ENCODE measurements at regions not wholly inside any gene's neighbourhood (a gene's known extent, or its start where the extent isn't known, plus 50 kb on each side); places are given as distances from the start of the nearest gene placed in this dataset.
"Not testable (repeated sequence)": the region's sequence is repeated elsewhere in the genome, so short reads cannot be mapped to it uniquely, and the experiment has no call there.

DNA sequence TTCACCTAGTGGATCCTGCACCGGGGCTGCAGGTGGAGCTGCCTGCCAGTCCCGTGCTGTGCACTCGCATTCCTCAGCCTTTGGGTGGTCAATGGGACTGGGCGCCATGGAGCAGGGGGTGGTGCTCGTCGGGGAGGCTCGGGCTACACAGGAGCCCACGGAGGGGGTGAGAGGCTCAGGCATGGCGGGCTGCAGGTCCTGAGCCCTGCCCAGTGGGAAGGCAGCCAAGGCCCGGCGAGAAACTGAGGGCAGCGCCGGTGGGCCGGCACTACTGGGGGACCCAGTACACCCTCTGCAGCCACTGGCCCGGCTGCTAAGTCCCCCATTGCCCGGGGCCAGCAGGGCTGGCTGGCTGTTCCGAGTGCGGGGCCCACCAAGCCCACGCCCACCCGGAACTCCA, 401.0 kb upstream of the CDH9 start:
- TF ChIP-seq, protein P1, sequence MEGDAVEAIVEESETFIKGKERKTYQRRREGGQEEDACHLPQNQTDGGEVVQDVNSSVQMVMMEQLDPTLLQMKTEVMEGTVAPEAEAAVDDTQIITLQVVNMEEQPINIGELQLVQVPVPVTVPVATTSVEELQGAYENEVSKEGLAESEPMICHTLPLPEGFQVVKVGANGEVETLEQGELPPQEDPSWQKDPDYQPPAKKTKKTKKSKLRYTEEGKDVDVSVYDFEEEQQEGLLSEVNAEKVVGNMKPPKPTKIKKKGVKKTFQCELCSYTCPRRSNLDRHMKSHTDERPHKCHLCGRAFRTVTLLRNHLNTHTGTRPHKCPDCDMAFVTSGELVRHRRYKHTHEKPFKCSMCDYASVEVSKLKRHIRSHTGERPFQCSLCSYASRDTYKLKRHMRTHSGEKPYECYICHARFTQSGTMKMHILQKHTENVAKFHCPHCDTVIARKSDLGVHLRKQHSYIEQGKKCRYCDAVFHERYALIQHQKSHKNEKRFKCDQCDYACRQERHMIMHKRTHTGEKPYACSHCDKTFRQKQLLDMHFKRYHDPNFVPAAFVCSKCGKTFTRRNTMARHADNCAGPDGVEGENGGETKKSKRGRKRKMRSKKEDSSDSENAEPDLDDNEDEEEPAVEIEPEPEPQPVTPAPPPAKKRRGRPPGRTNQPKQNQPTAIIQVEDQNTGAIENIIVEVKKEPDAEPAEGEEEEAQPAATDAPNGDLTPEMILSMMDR (IDR thresholded peaks at IDR 0.05; ENCODE audit: low read depth, low read length) = not testable (repeated sequence)
- not testable (repeated sequence) for TF ChIP-seq POLR2A (IDR thresholded peaks at IDR 0.05; ENCODE audit: extremely low read depth, insufficient read length)
